Psoas muscle (tissue), 7 donors: ENCODE measurements at regions not wholly inside any gene's neighbourhood (a gene's known extent, or its start where the extent isn't known, plus 50 kb on each side); places are given as distances from the start of the nearest gene placed in this dataset.

Experiments
- ATAC-seq, 4 donors: fragments of 200-7000 bp; cut with Tn5 transposase; one replicate each; pipeline ENCODE4 v1.9.1; 2020; ENCODE audit warnings: moderate library complexity in 3 of 4, mild to moderate bottlenecking in 2 of 4
- DNase-seq, 2 donors: peaks; one replicate each; pipeline ENCODE4 v3.0.0-alpha.2; 2020
- H3K27ac ChIP-seq: fragments of 200-600 bp; one replicate; pipeline ENCODE4 v1.8.0; 2022
- H3K27me3 ChIP-seq, 3 donors: fragments of 200-600 bp in 1 of 3; one replicate each; pipeline versions ENCODE4 v1.6.1 to v1.8.0; 2013 to 2022; ENCODE audit warnings: low read length in 2 of 3, mild to moderate bottlenecking in 2 of 3, moderate library complexity in 1 of 3; ENCODE audit not compliant: insufficient read depth in 3 of 3
- H3K36me3 ChIP-seq, 2 donors: fragments of 200-600 bp in 1 of 2; one replicate each; pipeline versions ENCODE4 v1.6.1 to v1.8.0; 2013 to 2022; ENCODE audit warnings: low read depth in 1 of 2, mild to moderate bottlenecking in 1 of 2, moderate library complexity in 1 of 2; ENCODE audit not compliant: insufficient read depth in 1 of 2
- H3K4me1 ChIP-seq: fragments of 200-600 bp; one replicate; pipeline ENCODE4 v1.8.0; 2022
- H3K4me3 ChIP-seq: fragments of 200-600 bp; one replicate; pipeline ENCODE4 v1.8.0; 2022; ENCODE audit warnings: mild to moderate bottlenecking
- H3K9me3 ChIP-seq: fragments of 200-600 bp; one replicate; pipeline ENCODE4 v1.8.0; 2022
- CTCF ChIP-seq: fragments of 200-600 bp; IDR thresholded peaks from one replicate; pipeline ENCODE4 v1.8.0; 2022; ENCODE audit warnings: antibody characterized with exemption
- WGBS, 3 donors: extraction: QIAGEN DNeasy Blood & Tissue Kit; methylation state at CpG; one replicate each; pipeline versions ENCODE4 v1.1.6 to v1.1.7; 2013; 5-methylcytosine and 5-hydroxymethylcytosine counted together
- intact Hi-C, 2 donors: fragments of 100-400 bp; cut with DNase I; formaldehyde crosslinking; loops; one replicate each; pipeline versions ENCODE4 v1.11.0 to v1.14.2; 2022
- donor health status: healthy with polysubstance abuse.
- donor health status: DM: no; HTN: no; CAD: no; lungs with moderate emphysema.
- donor health status: Bipolar disorder and iron deficiency.
- donor health status: healthy.
- donor health status: DM: yes; HTN: yes; CAD: no.
- donor health status: DM: no; HTN: no; CAD: no.
- donor health status: DM: yes; HTN: yes; CAD: no.

GRCh38 chr6:132868057-132868456, 53.7 kb downstream of the RPS12 start:
- Histone ChIP-seq H3K4me3 (no peak overlapping the region), H3K9me3 (no peaks in the 10 kb centered on the region), H3K4me1 (no peaks in the 10 kb centered on the region), H3K36me3 (no peaks in the 10 kb centered on the region), H3K27ac (no peak overlapping the region), H3K27me3 (no peaks in the 10 kb centered on the region)
- DNase-seq = no peak
- ATAC-seq = no peak
- intact Hi-C loops = no loop called here
- WGBS, 3 donors = 82 to 90% (median 85%) methylated on average over 1 of the region's 1 CpG
- no peak for TF ChIP-seq CTCF

- no peak for DNase-seq
- intact Hi-C loops = no loop called here
- Histone ChIP-seq H3K9me3 (peaks cover 8% of the 10 kb centered on the region), H3K27me3 (no peaks in the 10 kb centered on the region), H3K27ac (no peak overlapping the region), H3K4me1 (no peaks in the 10 kb centered on the region), H3K36me3 (no peaks in the 10 kb centered on the region), H3K4me3 (no peak overlapping the region)
- TF ChIP-seq CTCF = no peak
- WGBS, 3 donors = 87 to 95% (median 91%) methylated on average over 1 of the region's 1 CpG
- ATAC-seq = no peak
Measured at GRCh38 chr6:132872923-132873322, 58.6 kb downstream of the RPS12 start.

GRCh38 chr6:132877003-132877402, 62.6 kb downstream of the RPS12 start:
- H3K27ac ChIP-seq = no peak overlapping the region
- no peak overlapping the region for H3K4me3 ChIP-seq
- intact Hi-C loops = no loop called here
- WGBS, 3 donors = 88 to 94% (median 89%) methylated on average over 2 of the region's 2 CpGs
- ATAC-seq (no peak), DNase-seq (no peak)
- TF ChIP-seq CTCF = no peak
- H3K27me3 ChIP-seq = no peaks in the 10 kb centered on the region
- H3K9me3 ChIP-seq = peaks cover 8% of the 10 kb centered on the region
- H3K36me3 ChIP-seq = no peaks in the 10 kb centered on the region
- no peaks in the 10 kb centered on the region for H3K4me1 ChIP-seq

- 41 to 60% (median 42%) methylated on average over 1 of the region's 1 CpG for WGBS, 3 donors
- intact Hi-C loops = no loop called here
- Histone ChIP-seq H3K27ac (no peak overlapping the region), H3K27me3 (no peaks in the 10 kb centered on the region), H3K4me3 (no peak overlapping the region), H3K36me3 (no peaks in the 10 kb centered on the region), H3K9me3 (no peaks in the 10 kb centered on the region), H3K4me1 (no peaks in the 10 kb centered on the region)
- TF ChIP-seq CTCF = no peak
- DNase-seq (no peak), ATAC-seq (peak in 1 of 4 donors; percentile 35)
Measured at GRCh38 chr6:132887204-132887603, 72.8 kb downstream of the RPS12 start.

- TF ChIP-seq CTCF = no peak
- H3K4me3 ChIP-seq = no peak overlapping the region
- intact Hi-C loops = no loop called here
- no peaks in the 10 kb centered on the region for H3K36me3 ChIP-seq
- DNase-seq (no peak), ATAC-seq (no peak)
- H3K9me3 ChIP-seq = no peaks in the 10 kb centered on the region
- 66 to 68% (median 66%) methylated on average over 2 of the region's 2 CpGs for WGBS, 3 donors
- H3K27me3 ChIP-seq = no peaks in the 10 kb centered on the region
- H3K4me1 ChIP-seq = no peaks in the 10 kb centered on the region
- no peak overlapping the region for H3K27ac ChIP-seq
Measured at GRCh38 chr6:132888701-132889100, 74.3 kb downstream of the RPS12 start.
